Fibroblast of pulmonary artery (primary cell): ENCODE measurements at regions not wholly inside any gene's neighbourhood (a gene's known extent, or its start where the extent isn't known, plus 50 kb on each side); places are given as distances from the start of the nearest gene placed in this dataset.

ENCODE experiments used
- DNase-seq: peaks from one replicate; pipeline ENCODE4 v3.0.0-alpha.2; 2010; ENCODE audit warnings: low read depth
- H3K4me3 ChIP-seq: replicated peaks from 2 replicates; pipeline ENCODE4 v1.5.1; 2011; ENCODE audit warnings: low read depth, mild to moderate bottlenecking, control low read depth, low read length, moderate library complexity
- TF ChIP-seq, protein P1 (sequence below): IDR thresholded peaks from 2 replicates; pipeline ENCODE4 v1.5.1; 2011; ENCODE audit warnings: mild to moderate bottlenecking, control low read depth, low read length, inconsistent platforms; ENCODE audit errors: missing control alignments

GRCh38 chr18:1014951-1015624 lies 110.4 kb downstream of the ADCYAP1 start:
- TF ChIP-seq, protein P1, sequence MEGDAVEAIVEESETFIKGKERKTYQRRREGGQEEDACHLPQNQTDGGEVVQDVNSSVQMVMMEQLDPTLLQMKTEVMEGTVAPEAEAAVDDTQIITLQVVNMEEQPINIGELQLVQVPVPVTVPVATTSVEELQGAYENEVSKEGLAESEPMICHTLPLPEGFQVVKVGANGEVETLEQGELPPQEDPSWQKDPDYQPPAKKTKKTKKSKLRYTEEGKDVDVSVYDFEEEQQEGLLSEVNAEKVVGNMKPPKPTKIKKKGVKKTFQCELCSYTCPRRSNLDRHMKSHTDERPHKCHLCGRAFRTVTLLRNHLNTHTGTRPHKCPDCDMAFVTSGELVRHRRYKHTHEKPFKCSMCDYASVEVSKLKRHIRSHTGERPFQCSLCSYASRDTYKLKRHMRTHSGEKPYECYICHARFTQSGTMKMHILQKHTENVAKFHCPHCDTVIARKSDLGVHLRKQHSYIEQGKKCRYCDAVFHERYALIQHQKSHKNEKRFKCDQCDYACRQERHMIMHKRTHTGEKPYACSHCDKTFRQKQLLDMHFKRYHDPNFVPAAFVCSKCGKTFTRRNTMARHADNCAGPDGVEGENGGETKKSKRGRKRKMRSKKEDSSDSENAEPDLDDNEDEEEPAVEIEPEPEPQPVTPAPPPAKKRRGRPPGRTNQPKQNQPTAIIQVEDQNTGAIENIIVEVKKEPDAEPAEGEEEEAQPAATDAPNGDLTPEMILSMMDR, result no peak

DNA sequence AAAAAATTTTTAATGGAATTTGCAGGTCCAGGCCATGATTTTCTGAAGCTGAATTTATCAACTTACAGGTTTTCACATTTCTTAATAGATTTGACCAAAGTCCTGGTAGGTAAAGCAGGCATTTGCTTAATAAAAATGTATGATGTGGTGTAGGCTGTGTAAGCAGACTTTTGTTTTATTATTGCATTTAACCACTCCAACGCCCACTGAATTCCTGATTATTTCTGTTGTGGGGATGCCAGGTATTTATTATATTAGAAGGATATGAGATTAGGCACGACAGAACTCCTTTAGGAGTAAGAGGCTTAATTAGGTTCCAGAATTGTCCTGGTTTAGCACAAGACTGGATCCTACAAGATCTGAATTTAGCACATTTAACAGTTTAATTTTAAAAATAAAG lies 111.1 kb downstream of the ADCYAP1 start:
- TF ChIP-seq, protein P1, result no peak
- DNase-seq, result no peak
- H3K4me3 ChIP-seq, result no peak overlapping the region

More at GRCh38 chr18:1014951-1015624, 110.4 kb downstream of the ADCYAP1 start:
- no peak overlapping the region for H3K4me3 ChIP-seq
- DNase-seq, result peak; percentile 67

GRCh38 chr18:1017227-1018058 lies 112.8 kb downstream of the ADCYAP1 start:
- no peak for DNase-seq
- TF ChIP-seq, protein P1, result no peak
- H3K4me3 ChIP-seq, result no peak overlapping the region

DNA sequence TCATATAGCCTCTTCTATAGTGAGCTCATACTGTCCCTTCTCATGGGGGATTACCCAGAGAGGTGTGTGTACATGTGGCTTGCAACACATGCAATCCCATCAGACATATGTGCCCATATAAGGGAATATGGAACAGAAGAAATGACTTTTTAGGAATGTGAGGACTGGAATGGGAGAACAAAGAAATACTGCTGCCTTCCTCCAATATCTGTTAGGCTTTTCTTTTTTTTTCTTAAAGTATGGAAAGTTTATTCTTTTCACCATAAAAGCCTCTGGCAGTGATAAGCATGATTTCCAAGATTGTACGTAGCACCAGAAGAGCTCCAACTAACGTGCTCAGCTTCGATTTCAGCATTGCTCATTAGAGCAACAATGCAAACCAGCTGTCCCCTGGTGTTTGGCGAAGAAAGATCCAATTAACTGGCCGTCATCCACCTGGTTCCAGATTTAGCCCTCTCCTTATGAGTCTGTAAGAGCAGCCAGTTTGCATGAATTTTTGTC lies 113.6 kb downstream of the ADCYAP1 start:
- peak; percentile 82 for DNase-seq
- TF ChIP-seq, protein P1, result no peak
- H3K4me3 ChIP-seq, result no peak overlapping the region

DNA sequence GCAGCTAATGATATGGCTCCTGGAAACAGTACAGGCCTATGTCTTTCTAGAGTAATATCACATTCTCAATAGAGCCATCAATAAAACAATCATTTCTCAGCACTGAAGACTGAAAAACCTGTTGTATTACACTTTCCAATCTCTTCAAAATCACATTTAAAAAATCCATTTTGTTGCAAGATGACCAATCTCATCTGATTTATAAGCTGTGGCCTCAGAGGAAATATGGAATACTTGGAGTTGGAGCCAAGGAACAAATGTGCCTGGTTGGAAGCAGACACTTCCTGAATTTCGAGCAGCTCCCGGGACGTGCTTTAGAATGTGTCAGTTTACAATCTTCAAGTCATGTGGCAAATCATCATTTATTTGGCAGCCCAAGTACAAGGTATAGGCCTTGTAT lies 114.5 kb downstream of the ADCYAP1 start:
- no peak for DNase-seq
- TF ChIP-seq, protein P1, result no peak
- H3K4me3 ChIP-seq, result no peak overlapping the region

- TF ChIP-seq, protein P1, result no peak
- DNase-seq, result no peak
- H3K4me3 ChIP-seq, result no peak overlapping the region
Measured at GRCh38 chr18:1020731-1021344, 116.2 kb downstream of the ADCYAP1 start.
